ENCODE measurements at regions not wholly inside any gene's neighbourhood (a gene's known extent, or its start where the extent isn't known, plus 50 kb on each side); places are given as distances from the start of the nearest gene placed in this dataset.

GRCh38 chr11:15499674-15500073, 385.0 kb downstream of the INSC start:
- WGBS, 4 donors: 63 to 76% (median 72%) methylated on average over 3 of the region's 3 CpGs

DNA sequence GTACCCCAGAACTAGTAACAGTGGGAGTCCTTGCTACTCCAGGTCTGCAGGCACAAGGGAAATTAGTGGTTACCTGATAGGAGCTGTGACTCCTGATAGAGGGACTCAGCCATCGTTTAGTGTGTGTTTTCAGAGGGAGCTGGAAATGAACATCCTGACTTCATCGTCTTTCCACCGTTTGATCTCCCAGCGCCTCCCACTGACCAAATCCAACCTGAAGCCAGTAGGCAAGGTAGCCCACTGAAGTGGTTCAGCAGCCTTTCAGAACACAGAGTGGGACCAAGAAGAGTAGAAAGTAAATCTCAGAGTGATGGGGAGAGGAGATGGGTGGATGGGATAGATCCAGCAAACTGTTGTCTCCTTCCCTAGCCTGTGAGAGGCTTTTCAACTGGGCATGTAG, 385.9 kb downstream of the INSC start:
- 62 to 85% (median 66%) methylated on average over 4 of the region's 4 CpGs for WGBS, 4 donors
- no peaks in the 10 kb centered on the region for H3K4me1 ChIP-seq (replicated peaks in 1 of 2)
- intact Hi-C loops (cut with DNase I): no loop called here
- no peaks in the 10 kb centered on the region for H3K27me3 ChIP-seq
- H3K36me3 ChIP-seq (replicated peaks in 1 of 2): no peaks in the 10 kb centered on the region
- H3K9me3 ChIP-seq (replicated peaks in 1 of 3): no peaks in the 10 kb centered on the region
- no peak for TF ChIP-seq CTCF (IDR thresholded peaks at IDR 0.05)
- no peak for TF ChIP-seq POLR2A (IDR thresholded peaks at IDR 0.05)
- H3K4me3 ChIP-seq: no peak overlapping the region
- no peak overlapping the region for H3K27ac ChIP-seq
- DNase-seq: no peak

More at GRCh38 chr11:15499674-15500073, 385.0 kb downstream of the INSC start:
- intact Hi-C loops (cut with DNase I): no loop called here
- no peak for TF ChIP-seq CTCF (IDR thresholded peaks at IDR 0.05)
- no peak for TF ChIP-seq POLR2A (IDR thresholded peaks at IDR 0.05)
- no peak for DNase-seq
- Histone ChIP-seq H3K4me1 (replicated peaks in 1 of 2) (no peaks in the 10 kb centered on the region), H3K27me3 (no peaks in the 10 kb centered on the region), H3K4me3 (no peak overlapping the region), H3K9me3 (replicated peaks in 1 of 3) (no peaks in the 10 kb centered on the region), H3K36me3 (replicated peaks in 1 of 2) (no peaks in the 10 kb centered on the region), H3K27ac (no peak overlapping the region)

GRCh38 chr11:15501566-15501965, 386.8 kb downstream of the INSC start:
- intact Hi-C loops (cut with DNase I): no loop called here
- WGBS, 4 donors: 68 to 71% (median 68%) methylated on average over 7 of the region's 7 CpGs
- H3K4me1 ChIP-seq (replicated peaks in 1 of 2): no peaks in the 10 kb centered on the region

GRCh38 chr11:15505155-15505554, 390.4 kb downstream of the INSC start:
- DNase-seq: no peak
- TF ChIP-seq CTCF (IDR thresholded peaks at IDR 0.05): no peak
- no peak for TF ChIP-seq POLR2A (IDR thresholded peaks at IDR 0.05)
- WGBS, 4 donors: 94 to 100% (median 98%) methylated on average over 1 of the region's 1 CpG

More at GRCh38 chr11:15501566-15501965, 386.8 kb downstream of the INSC start:
- Histone ChIP-seq H3K36me3 (replicated peaks in 1 of 2) (no peaks in the 10 kb centered on the region), H3K9me3 (replicated peaks in 1 of 3) (no peaks in the 10 kb centered on the region), H3K27ac (no peak overlapping the region), H3K27me3 (no peaks in the 10 kb centered on the region), H3K4me3 (no peak overlapping the region)
- TF ChIP-seq CTCF (IDR thresholded peaks at IDR 0.05) (no peak), POLR2A (IDR thresholded peaks at IDR 0.05) (no peak)
- DNase-seq: no peak

More at GRCh38 chr11:15505155-15505554, 390.4 kb downstream of the INSC start:
- no peaks in the 10 kb centered on the region for H3K4me1 ChIP-seq (replicated peaks in 1 of 2)
- no peak overlapping the region for H3K4me3 ChIP-seq
- no peaks in the 10 kb centered on the region for H3K36me3 ChIP-seq (replicated peaks in 1 of 2)
- no peak overlapping the region for H3K27ac ChIP-seq
- intact Hi-C loops (cut with DNase I): no loop called here
- H3K27me3 ChIP-seq: no peaks in the 10 kb centered on the region
- H3K9me3 ChIP-seq (replicated peaks in 1 of 3): no peaks in the 10 kb centered on the region
